ENCODE measurements at regions not wholly inside any gene's neighbourhood (a gene's known extent, or its start where the extent isn't known, plus 50 kb on each side); places are given as distances from the start of the nearest gene placed in this dataset.

- intact Hi-C loops (cut with micrococcal nuclease), result no loop called here
- Mint-ChIP-seq H3K36me3 (no peaks in the 10 kb centered on the region), H3K27me3 (ENCODE audit: low read depth in 3 of 3) (no peaks in the 10 kb centered on the region), H3K4me1 (no peaks in the 10 kb centered on the region), H3K9me3 (peaks cover 0 to 8% (median 2%) of the 10 kb centered on the region in 7 donors), H3K4me3 (no peak overlapping the region), H3K27ac (no peak overlapping the region)
- H3K9me3 ChIP-seq (replicated peaks in 1 of 2; ENCODE audit: control insufficient read depth in 1 of 2, insufficient read depth in 1 of 2, low read length in 2 of 2), result no peaks in the 10 kb centered on the region
- H3K27me3 ChIP-seq (ENCODE audit: control insufficient read depth in 2 of 2, insufficient read depth in 2 of 2, low read length in 2 of 2), result no peaks in the 10 kb centered on the region
- no peak for DNase-seq
- H3K9ac ChIP-seq (ENCODE audit: insufficient read depth, low read length, poor library complexity, severe bottlenecking), result no peak overlapping the region
- H3K4me1 ChIP-seq (ENCODE audit: control insufficient read depth in 1 of 2, insufficient read depth in 2 of 2, low read length in 2 of 2), result no peaks in the 10 kb centered on the region
- no peak for TF ChIP-seq CTCF (IDR thresholded peaks at IDR 0.05)
- H3K36me3 ChIP-seq (replicated peaks in 1 of 2; ENCODE audit: control insufficient read depth in 1 of 2, insufficient read depth in 2 of 2, low read length in 2 of 2), result no peaks in the 10 kb centered on the region
- H3K27ac ChIP-seq (ENCODE audit: low read depth in 1 of 2, low read length in 2 of 2), result no peak overlapping the region
- no peak overlapping the region for H3K4me2 ChIP-seq (replicated peaks; ENCODE audit: extremely low read depth, low read length, poor library complexity, severe bottlenecking)
- no peak overlapping the region for H2AFZ ChIP-seq (ENCODE audit: insufficient read depth, low read depth, low read length, poor library complexity, severe bottlenecking)
- no CpG with 5 or more reads among the region's 3 CpGs for WGBS (ENCODE audit: insufficient coverage)
- H3K4me3 ChIP-seq (replicated peaks in 1 of 3; ENCODE audit: low read depth in 2 of 3, low read length in 3 of 3), result no peak overlapping the region
- no peaks in the 10 kb centered on the region for H4K20me1 ChIP-seq (ENCODE audit: insufficient read depth, low read length)
- no peaks in the 10 kb centered on the region for H3K79me2 ChIP-seq (ENCODE audit: insufficient read depth, low read length)
Measured at GRCh38 chr5:152883066-152883775, 478.1 kb upstream of the NMUR2 start.

- intact Hi-C loops (cut with micrococcal nuclease), result no loop called here
- H3K9me3 Mint-ChIP-seq, result peaks cover 0 to 4% (median 0%) of the 10 kb centered on the region in 7 donors
- no peak overlapping the region for H3K27ac ChIP-seq (ENCODE audit: low read depth in 1 of 2, low read length in 2 of 2)
Measured at GRCh38 chr5:152884006-152884405, 478.9 kb upstream of the NMUR2 start.

More at GRCh38 chr5:152884006-152884405, 478.9 kb upstream of the NMUR2 start:
- Histone ChIP-seq H3K4me1 (ENCODE audit: control insufficient read depth in 1 of 2, insufficient read depth in 2 of 2, low read length in 2 of 2) (no peaks in the 10 kb centered on the region), H3K36me3 (replicated peaks in 1 of 2; ENCODE audit: control insufficient read depth in 1 of 2, insufficient read depth in 2 of 2, low read length in 2 of 2) (no peaks in the 10 kb centered on the region), H3K4me2 (replicated peaks; ENCODE audit: extremely low read depth, low read length, poor library complexity, severe bottlenecking) (no peak overlapping the region), H3K4me3 (replicated peaks in 1 of 3; ENCODE audit: low read depth in 2 of 3, low read length in 3 of 3) (no peak overlapping the region), H3K9ac (ENCODE audit: insufficient read depth, low read length, poor library complexity, severe bottlenecking) (no peak overlapping the region), H3K79me2 (ENCODE audit: insufficient read depth, low read length) (no peaks in the 10 kb centered on the region), H3K27me3 (ENCODE audit: control insufficient read depth in 2 of 2, insufficient read depth in 2 of 2, low read length in 2 of 2) (no peaks in the 10 kb centered on the region), H4K20me1 (ENCODE audit: insufficient read depth, low read length) (no peaks in the 10 kb centered on the region), H3K9me3 (replicated peaks in 1 of 2; ENCODE audit: control insufficient read depth in 1 of 2, insufficient read depth in 1 of 2, low read length in 2 of 2) (no peaks in the 10 kb centered on the region), H2AFZ (ENCODE audit: insufficient read depth, low read depth, low read length, poor library complexity, severe bottlenecking) (no peak overlapping the region)
- H3K27me3 Mint-ChIP-seq (ENCODE audit: low read depth in 3 of 3), result no peaks in the 10 kb centered on the region
- H3K36me3 Mint-ChIP-seq, result no peaks in the 10 kb centered on the region
- no peak overlapping the region for H3K4me3 Mint-ChIP-seq
- no peak overlapping the region for H3K27ac Mint-ChIP-seq
- H3K4me1 Mint-ChIP-seq, result no peaks in the 10 kb centered on the region
- DNase-seq, result no peak
- TF ChIP-seq CTCF (IDR thresholded peaks at IDR 0.05), result no peak
